ENCODE measurements at regions not wholly inside any gene's neighbourhood (a gene's known extent, or its start where the extent isn't known, plus 50 kb on each side); places are given as distances from the start of the nearest gene placed in this dataset.

DNA sequence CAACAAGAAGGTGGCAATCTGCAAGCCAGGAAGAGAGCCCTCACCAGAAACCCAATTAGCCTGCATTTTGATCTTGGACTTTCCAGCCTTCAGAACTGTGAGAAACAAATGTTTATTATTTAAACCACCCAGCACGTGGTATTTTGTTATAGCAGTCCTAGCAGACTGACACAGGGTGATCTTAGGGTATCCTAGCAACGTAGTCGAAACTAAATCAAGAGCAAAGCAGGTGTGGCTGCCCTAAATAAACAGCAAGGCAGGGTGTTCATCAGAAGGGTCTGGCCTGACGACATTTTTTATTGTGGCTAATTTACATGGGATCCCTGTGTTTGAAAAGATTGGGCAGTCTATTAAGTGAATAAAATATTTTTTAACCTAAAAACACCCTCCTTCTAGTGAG is 198.8 kb downstream of the VEGFC start:
- no peak overlapping the region for H3K4me2 ChIP-seq (ENCODE audit: low read length)
- no peaks in the 10 kb centered on the region for H3K9me3 ChIP-seq (ENCODE audit: control insufficient read depth in 1 of 2, insufficient read depth in 1 of 2, low read depth in 1 of 2, low read length in 2 of 2)
- BruUV-seq (replicated peaks): no TSS peak

More for the DNA sequence above, 198.8 kb downstream of the VEGFC start:
- ATAC-seq: no peak
- Histone ChIP-seq H3K4me1 (ENCODE audit: control insufficient read depth in 1 of 2, insufficient read depth in 2 of 2, low read length in 2 of 2) (no peaks in the 10 kb centered on the region), H3K4me3 (replicated peaks in 1 of 2; ENCODE audit: low read depth in 1 of 2, low read length in 2 of 2) (no peak overlapping the region), H3K79me2 (ENCODE audit: insufficient read depth, low read length) (no peaks in the 10 kb centered on the region), H4K20me1 (ENCODE audit: insufficient read depth) (no peaks in the 10 kb centered on the region), H3K27ac (ENCODE audit: low read depth, low read length) (no peak overlapping the region), H3K9me2 (ENCODE audit: insufficient read depth) (0 out of 2 replicates have a peak, but pooled peaks cover 3% of the 10 kb centered on the region), H3K9ac (ENCODE audit: low read length) (no peak overlapping the region), H3K36me3 (ENCODE audit: control insufficient read depth in 1 of 2, insufficient read depth in 2 of 2, low read length in 2 of 2) (no peaks in the 10 kb centered on the region), H2AFZ (ENCODE audit: low read depth, low read length, poor library complexity, severe bottlenecking) (no peak overlapping the region), H3K27me3 (ENCODE audit: insufficient read depth, low read length) (no peaks in the 10 kb centered on the region)
- TF ChIP-seq EZH2phosphoT487 (IDR thresholded peaks at IDR 0.05; ENCODE audit: borderline replicate concordance): no peak
- TF ChIP-seq CBX3 (IDR thresholded peaks at IDR 0.05; ENCODE audit: low read depth): no peak
- TF ChIP-seq TCF7L2 (IDR thresholded peaks at IDR 0.05; ENCODE audit: borderline replicate concordance, extremely low read depth, insufficient read depth, insufficient read length): no peak
- no peak for TF ChIP-seq EZH2 (IDR thresholded peaks at IDR 0.05)
- no peak for TF ChIP-seq CEBPB (IDR thresholded peaks at IDR 0.05; ENCODE audit: low read depth)
- TF ChIP-seq EGR1 (IDR thresholded peaks at IDR 0.05; ENCODE audit: low read depth): no peak
- no peak for TF ChIP-seq FOSL1 (IDR thresholded peaks at IDR 0.05; ENCODE audit: low read depth)
- no peak for TF ChIP-seq SIN3A (IDR thresholded peaks at IDR 0.05; ENCODE audit: low read depth)
- TF ChIP-seq, protein P1, sequence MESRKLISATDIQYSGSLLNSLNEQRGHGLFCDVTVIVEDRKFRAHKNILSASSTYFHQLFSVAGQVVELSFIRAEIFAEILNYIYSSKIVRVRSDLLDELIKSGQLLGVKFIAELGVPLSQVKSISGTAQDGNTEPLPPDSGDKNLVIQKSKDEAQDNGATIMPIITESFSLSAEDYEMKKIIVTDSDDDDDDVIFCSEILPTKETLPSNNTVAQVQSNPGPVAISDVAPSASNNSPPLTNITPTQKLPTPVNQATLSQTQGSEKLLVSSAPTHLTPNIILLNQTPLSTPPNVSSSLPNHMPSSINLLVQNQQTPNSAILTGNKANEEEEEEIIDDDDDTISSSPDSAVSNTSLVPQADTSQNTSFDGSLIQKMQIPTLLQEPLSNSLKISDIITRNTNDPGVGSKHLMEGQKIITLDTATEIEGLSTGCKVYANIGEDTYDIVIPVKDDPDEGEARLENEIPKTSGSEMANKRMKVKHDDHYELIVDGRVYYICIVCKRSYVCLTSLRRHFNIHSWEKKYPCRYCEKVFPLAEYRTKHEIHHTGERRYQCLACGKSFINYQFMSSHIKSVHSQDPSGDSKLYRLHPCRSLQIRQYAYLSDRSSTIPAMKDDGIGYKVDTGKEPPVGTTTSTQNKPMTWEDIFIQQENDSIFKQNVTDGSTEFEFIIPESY (IDR thresholded peaks at IDR 0.05; ENCODE audit: extremely low read depth, insufficient replicate concordance, low read length): no peak
- TF ChIP-seq, protein P2, sequence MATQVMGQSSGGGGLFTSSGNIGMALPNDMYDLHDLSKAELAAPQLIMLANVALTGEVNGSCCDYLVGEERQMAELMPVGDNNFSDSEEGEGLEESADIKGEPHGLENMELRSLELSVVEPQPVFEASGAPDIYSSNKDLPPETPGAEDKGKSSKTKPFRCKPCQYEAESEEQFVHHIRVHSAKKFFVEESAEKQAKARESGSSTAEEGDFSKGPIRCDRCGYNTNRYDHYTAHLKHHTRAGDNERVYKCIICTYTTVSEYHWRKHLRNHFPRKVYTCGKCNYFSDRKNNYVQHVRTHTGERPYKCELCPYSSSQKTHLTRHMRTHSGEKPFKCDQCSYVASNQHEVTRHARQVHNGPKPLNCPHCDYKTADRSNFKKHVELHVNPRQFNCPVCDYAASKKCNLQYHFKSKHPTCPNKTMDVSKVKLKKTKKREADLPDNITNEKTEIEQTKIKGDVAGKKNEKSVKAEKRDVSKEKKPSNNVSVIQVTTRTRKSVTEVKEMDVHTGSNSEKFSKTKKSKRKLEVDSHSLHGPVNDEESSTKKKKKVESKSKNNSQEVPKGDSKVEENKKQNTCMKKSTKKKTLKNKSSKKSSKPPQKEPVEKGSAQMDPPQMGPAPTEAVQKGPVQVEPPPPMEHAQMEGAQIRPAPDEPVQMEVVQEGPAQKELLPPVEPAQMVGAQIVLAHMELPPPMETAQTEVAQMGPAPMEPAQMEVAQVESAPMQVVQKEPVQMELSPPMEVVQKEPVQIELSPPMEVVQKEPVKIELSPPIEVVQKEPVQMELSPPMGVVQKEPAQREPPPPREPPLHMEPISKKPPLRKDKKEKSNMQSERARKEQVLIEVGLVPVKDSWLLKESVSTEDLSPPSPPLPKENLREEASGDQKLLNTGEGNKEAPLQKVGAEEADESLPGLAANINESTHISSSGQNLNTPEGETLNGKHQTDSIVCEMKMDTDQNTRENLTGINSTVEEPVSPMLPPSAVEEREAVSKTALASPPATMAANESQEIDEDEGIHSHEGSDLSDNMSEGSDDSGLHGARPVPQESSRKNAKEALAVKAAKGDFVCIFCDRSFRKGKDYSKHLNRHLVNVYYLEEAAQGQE (IDR thresholded peaks at IDR 0.05; ENCODE audit: low read depth): no peak
- TF ChIP-seq JUND (IDR thresholded peaks at IDR 0.05): no peak
- no peak for TF ChIP-seq SP1 (IDR thresholded peaks at IDR 0.05; ENCODE audit: low read depth)
- no peak for DNase-seq (ENCODE audit: low read depth, low spot score)
- ChIA-PET POLR2A (no interaction called here), RAD21 (ENCODE audit: low non-redundant PET in 1 of 2, low total read pairs in 2 of 2, uncharacterized antibody in 2 of 2, unreplicated experiment in 2 of 2) (no interaction called here), CTCF (no interaction called here)
- intact Hi-C loops (cut with micrococcal nuclease): no loop called here
